ENCODE measurements at regions not wholly inside any gene's neighbourhood (a gene's known extent, or its start where the extent isn't known, plus 50 kb on each side); places are given as distances from the start of the nearest gene placed in this dataset.

- DNase-seq (ENCODE audit: low read depth): no peak
- Histone ChIP-seq H3K4me3 (ENCODE audit: low read depth, low read length) (no peak overlapping the region), H3K36me3 (ENCODE audit: control insufficient read depth, insufficient read depth, low read length) (no peaks in the 10 kb centered on the region), H3K27me3 (ENCODE audit: control insufficient read depth, insufficient read depth, low read length) (no peaks in the 10 kb centered on the region)
- no peak for TF ChIP-seq CTCF (IDR thresholded peaks at IDR 0.05; ENCODE audit: insufficient read depth, low read length, poor library complexity, severe bottlenecking)
Observed at GRCh38 chr6:122161136-122161535, 238.3 kb upstream of the HSF2 start.

GRCh38 chr6:122165014-122165413 is 234.4 kb upstream of the HSF2 start:
- H3K4me3 ChIP-seq (ENCODE audit: low read depth, low read length): no peak overlapping the region
- no peak for TF ChIP-seq CTCF (IDR thresholded peaks at IDR 0.05; ENCODE audit: insufficient read depth, low read length, poor library complexity, severe bottlenecking)
- no peaks in the 10 kb centered on the region for H3K36me3 ChIP-seq (ENCODE audit: control insufficient read depth, insufficient read depth, low read length)
- H3K27me3 ChIP-seq (ENCODE audit: control insufficient read depth, insufficient read depth, low read length): no peaks in the 10 kb centered on the region
- no peak for DNase-seq (ENCODE audit: low read depth)

GRCh38 chr6:122170274-122170673 is 229.2 kb upstream of the HSF2 start:
- H3K27me3 ChIP-seq (ENCODE audit: control insufficient read depth, insufficient read depth, low read length): no peaks in the 10 kb centered on the region
- no peak for DNase-seq (ENCODE audit: low read depth)
- H3K4me3 ChIP-seq (ENCODE audit: low read depth, low read length): no peak overlapping the region
- no peaks in the 10 kb centered on the region for H3K36me3 ChIP-seq (ENCODE audit: control insufficient read depth, insufficient read depth, low read length)
- TF ChIP-seq CTCF (IDR thresholded peaks at IDR 0.05; ENCODE audit: insufficient read depth, low read length, poor library complexity, severe bottlenecking): no peak

- H3K4me3 ChIP-seq (ENCODE audit: low read depth, low read length): no peak overlapping the region
- TF ChIP-seq CTCF (IDR thresholded peaks at IDR 0.05; ENCODE audit: insufficient read depth, low read length, poor library complexity, severe bottlenecking): no peak
Observed at GRCh38 chr6:122178988-122179387, 220.5 kb upstream of the HSF2 start.

GRCh38 chr6:122180132-122180531 is 219.3 kb upstream of the HSF2 start:
- no peak for TF ChIP-seq CTCF (IDR thresholded peaks at IDR 0.05; ENCODE audit: insufficient read depth, low read length, poor library complexity, severe bottlenecking)
- no peak for DNase-seq (ENCODE audit: low read depth)
- H3K27me3 ChIP-seq (ENCODE audit: control insufficient read depth, insufficient read depth, low read length): no peaks in the 10 kb centered on the region
- H3K36me3 ChIP-seq (ENCODE audit: control insufficient read depth, insufficient read depth, low read length): no peaks in the 10 kb centered on the region
- H3K4me3 ChIP-seq (ENCODE audit: low read depth, low read length): no peak overlapping the region

More at GRCh38 chr6:122178988-122179387, 220.5 kb upstream of the HSF2 start:
- Histone ChIP-seq H3K36me3 (ENCODE audit: control insufficient read depth, insufficient read depth, low read length) (no peaks in the 10 kb centered on the region), H3K27me3 (ENCODE audit: control insufficient read depth, insufficient read depth, low read length) (no peaks in the 10 kb centered on the region)
- DNase-seq (ENCODE audit: low read depth): no peak

- no peak for DNase-seq (ENCODE audit: low read depth)
- TF ChIP-seq CTCF (IDR thresholded peaks at IDR 0.05; ENCODE audit: insufficient read depth, low read length, poor library complexity, severe bottlenecking): no peak
- no peaks in the 10 kb centered on the region for H3K36me3 ChIP-seq (ENCODE audit: control insufficient read depth, insufficient read depth, low read length)
- H3K4me3 ChIP-seq (ENCODE audit: low read depth, low read length): no peak overlapping the region
- no peaks in the 10 kb centered on the region for H3K27me3 ChIP-seq (ENCODE audit: control insufficient read depth, insufficient read depth, low read length)
Observed at GRCh38 chr6:122182061-122182460, 217.4 kb upstream of the HSF2 start.

All from kidney epithelial cell (primary cell).